ENCODE measurements at regions not wholly inside any gene's neighbourhood (a gene's known extent, or its start where the extent isn't known, plus 50 kb on each side); places are given as distances from the start of the nearest gene placed in this dataset.
"Not testable (repeated sequence)": the region's sequence is repeated elsewhere in the genome, so short reads cannot be mapped to it uniquely, and the experiment has no call there.

- no peaks in the 10 kb centered on the region for H3K4me1 ChIP-seq (ENCODE audit: insufficient read depth)
- H3K4me3 ChIP-seq = no peak overlapping the region
- H3K27me3 ChIP-seq = no peaks in the 10 kb centered on the region
- TF ChIP-seq EZH2 (IDR thresholded peaks at IDR 0.05; ENCODE audit: borderline replicate concordance) (no peak), CTCF (IDR thresholded peaks at IDR 0.05; ENCODE audit: poor library complexity) (peak; percentile 13)
- no peaks in the 10 kb centered on the region for H3K36me3 ChIP-seq (replicated peaks; ENCODE audit: insufficient read depth, low read depth)
- no peaks in the 10 kb centered on the region for H3K79me2 ChIP-seq
- no peaks in the 10 kb centered on the region for H3K9me3 ChIP-seq (ENCODE audit: low read depth)
- no peaks in the 10 kb centered on the region for H4K20me1 ChIP-seq (ENCODE audit: insufficient read depth, poor library complexity, severe bottlenecking)
- 64% methylated on average over 16 of the region's 16 CpGs for whole genome bisulfite sequencing (ENCODE audit: low lambda C conversion rate, missing lambda C conversion rate)
- DNase-seq (ENCODE audit: low spot score) = peak; percentile 22
- H3K4me2 ChIP-seq = no peak overlapping the region
- H3K9me2 ChIP-seq (replicated peaks; ENCODE audit: insufficient read depth) = no peaks in the 10 kb centered on the region
- no peak overlapping the region for H3K27ac ChIP-seq
- no peak overlapping the region for H2AFZ ChIP-seq
These were observed 79.6 kb downstream of the SMIM20 start for GRCh38 chr4:25993395-25994185.

GRCh38 chr4:25994577-25994976, 80.6 kb downstream of the SMIM20 start:
- H3K79me2 ChIP-seq = not testable (repeated sequence)

GRCh38 chr4:26000274-26000950, 86.4 kb downstream of the SMIM20 start:
- Histone ChIP-seq H2AFZ (no peak overlapping the region), H3K27ac (no peak overlapping the region)
- no peak for DNase-seq (ENCODE audit: low spot score)

More at GRCh38 chr4:25994577-25994976, 80.6 kb downstream of the SMIM20 start:
- not testable (repeated sequence) for H3K4me2 ChIP-seq; H2AFZ ChIP-seq; H4K20me1 ChIP-seq (ENCODE audit: insufficient read depth, poor library complexity, severe bottlenecking); H3K27ac ChIP-seq; DNase-seq (ENCODE audit: low spot score); H3K27me3 ChIP-seq; H3K4me1 ChIP-seq (ENCODE audit: insufficient read depth); H3K9me3 ChIP-seq (ENCODE audit: low read depth); H3K9me2 ChIP-seq (replicated peaks; ENCODE audit: insufficient read depth); H3K36me3 ChIP-seq (replicated peaks; ENCODE audit: insufficient read depth, low read depth); H3K4me3 ChIP-seq
- 83% methylated on average over 4 of the region's 4 CpGs for WGBS (ENCODE audit: low lambda C conversion rate, missing lambda C conversion rate)

More at GRCh38 chr4:26000274-26000950, 86.4 kb downstream of the SMIM20 start:
- Histone ChIP-seq H3K27me3 (no peaks in the 10 kb centered on the region), H3K4me1 (ENCODE audit: insufficient read depth) (no peaks in the 10 kb centered on the region), H3K4me2 (no peak overlapping the region), H4K20me1 (ENCODE audit: insufficient read depth, poor library complexity, severe bottlenecking) (no peaks in the 10 kb centered on the region), H3K79me2 (no peaks in the 10 kb centered on the region), H3K4me3 (no peak overlapping the region), H3K9me2 (replicated peaks; ENCODE audit: insufficient read depth) (peaks cover 2% of the 10 kb centered on the region), H3K9me3 (ENCODE audit: low read depth) (no peaks in the 10 kb centered on the region), H3K36me3 (replicated peaks; ENCODE audit: insufficient read depth, low read depth) (no peaks in the 10 kb centered on the region)
- whole genome bisulfite sequencing (ENCODE audit: low lambda C conversion rate, missing lambda C conversion rate) = 62% methylated on average over 2 of the region's 2 CpGs
- no peak for TF ChIP-seq EZH2 (IDR thresholded peaks at IDR 0.05; ENCODE audit: borderline replicate concordance)
- TF ChIP-seq EZH2phosphoT487 (IDR thresholded peaks at IDR 0.05; ENCODE audit: low read depth, severe bottlenecking, unreplicated experiment) = no peak
- no peak for TF ChIP-seq CTCF (IDR thresholded peaks at IDR 0.05; ENCODE audit: poor library complexity)

All from hepatocyte (in vitro differentiated cells).